Skin epidermis (tissue), 12 donors: ENCODE measurements at regions not wholly inside any gene's neighbourhood (a gene's known extent, or its start where the extent isn't known, plus 50 kb on each side); places are given as distances from the start of the nearest gene placed in this dataset.

Source experiments
- H3K27ac ChIP-seq, 21 experiments: fragments of 200-600 bp; sonication (generic) in 11 of 21; one replicate each; pipeline ENCODE4 v1.5.0; 2020; ENCODE audit warnings: mild to moderate bottlenecking in 3 of 21, inconsistent platforms in 2 of 21, moderate library complexity in 2 of 21
- H3K4me3 ChIP-seq, 7 experiments: fragments of 200-600 bp; sonication (generic) in 2 of 7; one replicate each; pipeline ENCODE4 v1.5.0; 2020; ENCODE audit warnings: inconsistent platforms in 2 of 7, mild to moderate bottlenecking in 2 of 7, moderate library complexity in 1 of 7

- H3K4me3 ChIP-seq: no peak overlapping the region
- H3K27ac ChIP-seq: no peak overlapping the region
Observed at GRCh38 chr13:95352486-95352885, 51.2 kb upstream of the ABCC4 start.

- Histone ChIP-seq H3K4me3 (no peak overlapping the region), H3K27ac (no peak overlapping the region)
Observed at GRCh38 chr13:95354156-95354555, 52.9 kb upstream of the ABCC4 start.

- Histone ChIP-seq H3K4me3 (no peak overlapping the region), H3K27ac (no peak overlapping the region)
Observed at GRCh38 chr13:95354680-95355487, 53.6 kb upstream of the ABCC4 start.

GRCh38 chr13:95355494-95355893 lies 54.2 kb upstream of the ABCC4 start:
- no peak overlapping the region for H3K4me3 ChIP-seq
- no peak overlapping the region for H3K27ac ChIP-seq

GRCh38 chr13:95356916-95357315 lies 55.7 kb upstream of the ABCC4 start:
- H3K27ac ChIP-seq: no peak overlapping the region
- no peak overlapping the region for H3K4me3 ChIP-seq

- Histone ChIP-seq H3K27ac (no peak overlapping the region), H3K4me3 (no peak overlapping the region)
Observed at GRCh38 chr13:95357875-95358274, 56.6 kb upstream of the ABCC4 start.

- Histone ChIP-seq H3K27ac (no peak overlapping the region), H3K4me3 (no peak overlapping the region)
Observed at GRCh38 chr13:95360052-95360451, 58.8 kb upstream of the ABCC4 start.

GRCh38 chr13:95360464-95361097 lies 59.3 kb upstream of the ABCC4 start:
- Histone ChIP-seq H3K27ac (no peak overlapping the region), H3K4me3 (no peak overlapping the region)

- Histone ChIP-seq H3K27ac (no peak overlapping the region), H3K4me3 (no peak overlapping the region)
Observed at GRCh38 chr13:95361686-95362085, 60.4 kb upstream of the ABCC4 start.

GRCh38 chr13:95362666-95363065 lies 61.4 kb upstream of the ABCC4 start:
- Histone ChIP-seq H3K4me3 (no peak overlapping the region), H3K27ac (no peak overlapping the region)

- H3K27ac ChIP-seq: no peak overlapping the region
- no peak overlapping the region for H3K4me3 ChIP-seq
Observed at GRCh38 chr13:95367309-95367843, 66.1 kb upstream of the ABCC4 start.

- H3K4me3 ChIP-seq: no peak overlapping the region
Observed at GRCh38 chr13:95368998-95369397, 67.7 kb upstream of the ABCC4 start.

GRCh38 chr13:95375706-95376105 lies 74.5 kb upstream of the ABCC4 start:
- H3K4me3 ChIP-seq: no peak overlapping the region
- no peak overlapping the region for H3K27ac ChIP-seq

More at GRCh38 chr13:95368998-95369397, 67.7 kb upstream of the ABCC4 start:
- H3K27ac ChIP-seq: no peak overlapping the region

GRCh38 chr13:95378603-95379002 lies 77.4 kb upstream of the ABCC4 start:
- H3K27ac ChIP-seq: no peak overlapping the region
- H3K4me3 ChIP-seq: no peak overlapping the region

- no peak overlapping the region for H3K27ac ChIP-seq
- no peak overlapping the region for H3K4me3 ChIP-seq
Observed at GRCh38 chr13:95380468-95381211, 79.4 kb upstream of the ABCC4 start.

GRCh38 chr13:95381212-95381527 lies 79.9 kb upstream of the ABCC4 start:
- H3K4me3 ChIP-seq: no peak overlapping the region
- H3K27ac ChIP-seq: no peak overlapping the region

GRCh38 chr13:95382411-95382810 lies 81.2 kb upstream of the ABCC4 start:
- no peak overlapping the region for H3K27ac ChIP-seq
- no peak overlapping the region for H3K4me3 ChIP-seq

GRCh38 chr13:95382916-95383315 lies 81.7 kb upstream of the ABCC4 start:
- H3K27ac ChIP-seq: no peak overlapping the region
- no peak overlapping the region for H3K4me3 ChIP-seq

- Histone ChIP-seq H3K27ac (no peak overlapping the region), H3K4me3 (no peak overlapping the region)
Observed at GRCh38 chr13:95385373-95385772, 84.1 kb upstream of the ABCC4 start.

GRCh38 chr13:95385798-95386197 lies 84.5 kb upstream of the ABCC4 start:
- Histone ChIP-seq H3K4me3 (no peak overlapping the region), H3K27ac (no peak overlapping the region)

GRCh38 chr13:95386370-95386769 lies 85.1 kb upstream of the ABCC4 start:
- H3K27ac ChIP-seq: no peak overlapping the region
- H3K4me3 ChIP-seq: no peak overlapping the region
